ENCODE measurements at regions not wholly inside any gene's neighbourhood (a gene's known extent, or its start where the extent isn't known, plus 50 kb on each side); places are given as distances from the start of the nearest gene placed in this dataset.

DNA sequence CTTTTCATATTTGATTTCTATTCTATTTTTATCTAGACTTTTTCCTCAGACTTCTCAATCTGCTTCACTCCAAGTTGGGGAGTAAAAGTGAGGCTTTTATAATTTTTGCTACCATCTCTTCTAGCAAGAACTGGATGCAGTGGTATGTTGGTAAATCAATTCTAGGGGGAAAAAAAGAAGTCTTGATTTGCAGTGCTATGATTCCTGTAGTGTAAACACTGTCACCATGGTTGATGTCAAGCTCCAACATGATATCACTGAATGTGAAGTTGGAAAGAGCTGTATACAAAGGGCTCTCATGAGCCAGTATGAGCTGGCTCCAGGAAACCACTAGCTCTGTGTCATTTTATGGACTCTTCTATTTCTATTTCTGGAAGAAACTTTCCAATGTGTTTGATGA lies 439.2 kb downstream of the NTRK2 start:
- Histone ChIP-seq H2AK9ac (replicated peaks; ENCODE audit: low read depth, low read length, poor library complexity) (no peak overlapping the region), H4K20me1 (ENCODE audit: insufficient read depth, low read length) (no peaks in the 10 kb centered on the region), H3K9me3 (ENCODE audit: control insufficient read depth, insufficient read depth, low read length) (peaks cover 15% of the 10 kb centered on the region), H2AK5ac (ENCODE audit: low read depth, low read length) (no peak overlapping the region), H3K23ac (ENCODE audit: low read depth, low read length) (no peak overlapping the region), H2AFZ (replicated peaks; ENCODE audit: low read length, poor library complexity) (no peak overlapping the region), H4K91ac (ENCODE audit: insufficient read depth, low read depth, low read length) (no peak overlapping the region), H3K27ac (ENCODE audit: insufficient read depth, low read length) (no peak overlapping the region), H3K4me1 (ENCODE audit: control insufficient read depth, insufficient read depth, low read length) (no peaks in the 10 kb centered on the region), H4K8ac (ENCODE audit: low read depth in 2 of 2, low read length in 2 of 2) (no peak overlapping the region), H4K5ac (ENCODE audit: low read depth, low read length) (no peak overlapping the region), H3K4me3 (ENCODE audit: insufficient read depth, low read depth, low read length) (no peak overlapping the region), H2BK5ac (ENCODE audit: low read depth, low read length, poor library complexity, severe bottlenecking) (no peak overlapping the region), H3K56ac (ENCODE audit: extremely low read depth, insufficient read depth, low read length) (no peak overlapping the region), H3K79me1 (ENCODE audit: low read depth in 1 of 2, low read length in 2 of 2) (no peaks in the 10 kb centered on the region), H3K18ac (ENCODE audit: low read depth, low read length) (no peak overlapping the region), H3K9ac (ENCODE audit: low read depth, low read length) (no peak overlapping the region), H3K4me2 (ENCODE audit: low read depth, low read length) (no peak overlapping the region), H3K36me3 (ENCODE audit: control insufficient read depth, insufficient read depth, low read length) (no peaks in the 10 kb centered on the region), H3K4ac (ENCODE audit: low read depth, low read length) (no peak overlapping the region), H2BK20ac (ENCODE audit: low read depth, low read length) (no peak overlapping the region), H3K27me3 (ENCODE audit: control insufficient read depth, insufficient read depth, low read length) (no peaks in the 10 kb centered on the region), H2BK15ac (ENCODE audit: low read depth, low read length) (no peak overlapping the region), H3K9me1 (ENCODE audit: insufficient read depth, low read length) (no peaks in the 10 kb centered on the region), H3K14ac (replicated peaks; ENCODE audit: low read depth, low read length) (no peak overlapping the region), H2BK120ac (ENCODE audit: low read depth, low read length) (no peak overlapping the region)
- POLR2A ChIA-PET (ENCODE audit: unreplicated experiment), result no interaction called here
- CTCF ChIA-PET, result no interaction called here
- TF ChIP-seq MAZ (IDR thresholded peaks at IDR 0.05; ENCODE audit: borderline replicate concordance, low read depth, low read length), result no peak
- TF ChIP-seq, protein P1, sequence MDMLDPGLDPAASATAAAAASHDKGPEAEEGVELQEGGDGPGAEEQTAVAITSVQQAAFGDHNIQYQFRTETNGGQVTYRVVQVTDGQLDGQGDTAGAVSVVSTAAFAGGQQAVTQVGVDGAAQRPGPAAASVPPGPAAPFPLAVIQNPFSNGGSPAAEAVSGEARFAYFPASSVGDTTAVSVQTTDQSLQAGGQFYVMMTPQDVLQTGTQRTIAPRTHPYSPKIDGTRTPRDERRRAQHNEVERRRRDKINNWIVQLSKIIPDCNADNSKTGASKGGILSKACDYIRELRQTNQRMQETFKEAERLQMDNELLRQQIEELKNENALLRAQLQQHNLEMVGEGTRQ (IDR thresholded peaks at IDR 0.05; ENCODE audit: low read depth, low read length), result no peak
- no peak for TF ChIP-seq SMC3 (IDR thresholded peaks at IDR 0.05; ENCODE audit: low read depth, low read length)
- TF ChIP-seq CHD1 (IDR thresholded peaks at IDR 0.05; ENCODE audit: low read depth, low read length), result no peak
- TF ChIP-seq POLR2A (IDR thresholded peaks at IDR 0.05; ENCODE audit: low read depth, low read length), result no peak
- no peak for TF ChIP-seq NFE2L2 (IDR thresholded peaks at IDR 0.05; ENCODE audit: low read depth, low read length)
- no peak for TF ChIP-seq RAD21 (IDR thresholded peaks at IDR 0.05; ENCODE audit: low read length)
- TF ChIP-seq, protein P2, sequence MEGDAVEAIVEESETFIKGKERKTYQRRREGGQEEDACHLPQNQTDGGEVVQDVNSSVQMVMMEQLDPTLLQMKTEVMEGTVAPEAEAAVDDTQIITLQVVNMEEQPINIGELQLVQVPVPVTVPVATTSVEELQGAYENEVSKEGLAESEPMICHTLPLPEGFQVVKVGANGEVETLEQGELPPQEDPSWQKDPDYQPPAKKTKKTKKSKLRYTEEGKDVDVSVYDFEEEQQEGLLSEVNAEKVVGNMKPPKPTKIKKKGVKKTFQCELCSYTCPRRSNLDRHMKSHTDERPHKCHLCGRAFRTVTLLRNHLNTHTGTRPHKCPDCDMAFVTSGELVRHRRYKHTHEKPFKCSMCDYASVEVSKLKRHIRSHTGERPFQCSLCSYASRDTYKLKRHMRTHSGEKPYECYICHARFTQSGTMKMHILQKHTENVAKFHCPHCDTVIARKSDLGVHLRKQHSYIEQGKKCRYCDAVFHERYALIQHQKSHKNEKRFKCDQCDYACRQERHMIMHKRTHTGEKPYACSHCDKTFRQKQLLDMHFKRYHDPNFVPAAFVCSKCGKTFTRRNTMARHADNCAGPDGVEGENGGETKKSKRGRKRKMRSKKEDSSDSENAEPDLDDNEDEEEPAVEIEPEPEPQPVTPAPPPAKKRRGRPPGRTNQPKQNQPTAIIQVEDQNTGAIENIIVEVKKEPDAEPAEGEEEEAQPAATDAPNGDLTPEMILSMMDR (conservative IDR thresholded peaks at IDR 0.05; ENCODE audit: low read depth, low read length), result no peak
- no peak for TF ChIP-seq RCOR1 (IDR thresholded peaks at IDR 0.05; ENCODE audit: insufficient replicate concordance, low read length)
- intact Hi-C loops (cut with micrococcal nuclease), result no loop called here
- in situ Hi-C loops (cut with MboI; ENCODE audit: low sequenced_read_pairs), result no loop called here
- DNase-seq (no peak), ATAC-seq (ENCODE audit: low read depth) (no peak)
- dilution Hi-C loops (cut with HindIII; ENCODE audit: low sequenced_read_pairs, unreplicated experiment), result no loop called here
- BruUV-seq (replicated peaks), result no TSS peak
